GM18951 (cell line): ENCODE measurements at regions not wholly inside any gene's neighbourhood (a gene's known extent, or its start where the extent isn't known, plus 50 kb on each side); places are given as distances from the start of the nearest gene placed in this dataset.
"Not testable (repeated sequence)": the region's sequence is repeated elsewhere in the genome, so short reads cannot be mapped to it uniquely, and the experiment has no call there.

Source experiments
- POLR2A ChIP-seq: IDR thresholded peaks from 4 replicates; pipeline ENCODE4 v1.6.1; 2011; ENCODE audit warnings: mild to moderate bottlenecking; ENCODE audit not compliant: insufficient read length, insufficient read depth; ENCODE audit errors: extremely low read depth
- in situ Hi-C: fragments of 300-500 bp; cut with MboI; formaldehyde crosslinking; loops from one replicate; pipeline ENCODE4 v1.12.0; 2022; ENCODE audit warnings: low sequenced_read_pairs, mixed read lengths, inconsistent platforms; ENCODE audit not compliant: unreplicated experiment

- in situ Hi-C loops: no loop called here
- TF ChIP-seq POLR2A: no peak
Measured at GRCh38 chr14:71430678-71431376, 501.4 kb upstream of the RGS6 start.

GRCh38 chr14:71432334-71433110 is 499.7 kb upstream of the RGS6 start:
- TF ChIP-seq POLR2A: no peak
- in situ Hi-C loops: no loop called here

- in situ Hi-C loops: no loop called here
- no peak for TF ChIP-seq POLR2A
Measured at GRCh38 chr14:71433303-71433702, 498.9 kb upstream of the RGS6 start.

GRCh38 chr14:71435641-71436040 is 496.6 kb upstream of the RGS6 start:
- in situ Hi-C loops: not testable (repeated sequence)

DNA sequence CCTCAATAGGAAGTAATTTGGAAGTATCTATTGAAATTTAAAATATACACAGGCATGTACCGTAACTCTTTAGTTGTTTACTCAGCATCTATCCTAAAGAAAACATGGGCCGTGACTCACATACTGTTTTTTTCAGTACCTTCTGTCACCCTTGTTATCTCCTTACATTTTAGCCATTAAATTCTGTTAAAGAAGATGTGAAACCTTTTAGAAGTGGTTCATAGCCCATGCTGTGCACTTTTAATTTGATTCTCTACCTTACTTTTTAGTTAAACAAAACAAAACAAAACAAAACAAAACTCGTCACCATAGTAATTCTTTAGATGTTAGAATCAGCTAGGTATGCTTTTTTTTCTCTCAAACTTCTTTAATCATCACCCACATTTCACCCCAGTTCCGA is 494.4 kb upstream of the RGS6 start:
- in situ Hi-C loops: no loop called here
- TF ChIP-seq POLR2A: no peak

GRCh38 chr14:71438684-71439083 is 493.5 kb upstream of the RGS6 start:
- in situ Hi-C loops: no loop called here
- TF ChIP-seq POLR2A: no peak

- in situ Hi-C loops: no loop called here
- no peak for TF ChIP-seq POLR2A
Measured at GRCh38 chr14:71441126-71441525, 491.1 kb upstream of the RGS6 start.

GRCh38 chr14:71444030-71444822 is 488.0 kb upstream of the RGS6 start:
- no peak for TF ChIP-seq POLR2A
- in situ Hi-C loops: no loop called here

GRCh38 chr14:71448431-71449315 is 483.6 kb upstream of the RGS6 start:
- in situ Hi-C loops: no loop called here
- TF ChIP-seq POLR2A: no peak

- in situ Hi-C loops: no loop called here
- no peak for TF ChIP-seq POLR2A
Measured at GRCh38 chr14:71449316-71450055, 482.7 kb upstream of the RGS6 start.

GRCh38 chr14:71451501-71451900 is 480.7 kb upstream of the RGS6 start:
- in situ Hi-C loops: no loop called here
- no peak for TF ChIP-seq POLR2A

GRCh38 chr14:71452539-71452938 is 479.7 kb upstream of the RGS6 start:
- TF ChIP-seq POLR2A: no peak
- in situ Hi-C loops: no loop called here

GRCh38 chr14:71452987-71453386 is 479.2 kb upstream of the RGS6 start:
- TF ChIP-seq POLR2A: no peak
- in situ Hi-C loops: no loop called here
